Stimulated activated naive CD8-positive, alpha-beta T cell treated with anti-CD3 and anti-CD28 coated beads, Interleukin-15, amount 100 ng/mL, for 72 hours (primary cell): ENCODE measurements at regions not wholly inside any gene's neighbourhood (a gene's known extent, or its start where the extent isn't known, plus 50 kb on each side); places are given as distances from the start of the nearest gene placed in this dataset.

Experiments
- ATAC-seq: fragments of 150-1000 bp; cut with Tn5 transposase; 2 replicates; pipeline ENCODE4 v1.10.0; 2021; ENCODE audit warnings: mild to moderate bottlenecking, moderate library complexity
- DNase-seq, 2 donors: peaks; one replicate each; pipeline ENCODE4 v3.0.0; 2021 to 2022
- H3K27ac Mint-ChIP-seq, 2 donors: one replicate each; pipeline ENCODE4 v1.8.0; 2022; ENCODE audit warnings: mild to moderate bottlenecking in 2 of 2, mixed read lengths in 2 of 2, moderate library complexity in 2 of 2
- H3K27me3 Mint-ChIP-seq: one replicate; pipeline ENCODE4 v1.8.0; 2022; ENCODE audit warnings: mixed read lengths
- H3K4me1 Mint-ChIP-seq: one replicate; pipeline ENCODE4 v1.8.0; 2022; ENCODE audit warnings: mild to moderate bottlenecking, mixed read lengths
- H3K4me3 Mint-ChIP-seq, 2 donors: one replicate each; pipeline ENCODE4 v1.8.0; 2022; ENCODE audit warnings: mild to moderate bottlenecking in 2 of 2, mixed read lengths in 2 of 2, moderate library complexity in 1 of 2
- H3K9me3 Mint-ChIP-seq, 2 donors: one replicate each; pipeline ENCODE4 v1.8.0; 2022; ENCODE audit warnings: mixed read lengths in 2 of 2

- H3K4me3 Mint-ChIP-seq: no peak overlapping the region
- peaks cover 18% of the 10 kb centered on the region for H3K27me3 Mint-ChIP-seq
- no peaks in the 10 kb centered on the region for H3K9me3 Mint-ChIP-seq
- peaks cover 7% of the 10 kb centered on the region for H3K4me1 Mint-ChIP-seq
- DNase-seq (peak; percentile 45 to 48), ATAC-seq (peak; percentile 47)
- peak overlapping the region in 1 of 2 donors; percentile 5 for H3K27ac Mint-ChIP-seq
Observed at GRCh38 chr16:85245307-85246172, 133.3 kb upstream of the CIBAR2 start.

DNA sequence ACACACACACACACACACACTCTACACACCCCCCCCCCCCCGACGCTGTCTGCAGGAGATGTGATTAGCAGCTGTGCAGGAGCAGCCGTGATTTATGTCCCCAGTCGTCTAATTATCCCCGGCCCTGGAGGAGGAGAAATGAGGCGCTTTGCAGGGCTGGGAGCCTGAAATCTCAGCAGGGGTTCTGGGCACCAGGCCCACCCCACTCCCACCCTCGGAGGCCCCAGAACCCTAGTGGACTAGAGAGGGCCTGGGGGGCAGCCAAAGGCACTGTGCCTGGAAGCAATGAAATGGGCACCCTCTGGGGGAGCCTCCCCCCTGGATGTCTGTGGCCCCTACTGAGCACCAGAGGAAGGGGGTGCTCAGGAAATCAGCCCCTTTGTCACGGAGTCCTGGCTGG, 134.2 kb upstream of the CIBAR2 start:
- Mint-ChIP-seq H3K9me3 (no peaks in the 10 kb centered on the region), H3K27ac (no peak overlapping the region), H3K27me3 (peaks cover 18% of the 10 kb centered on the region), H3K4me1 (peaks cover 7% of the 10 kb centered on the region), H3K4me3 (no peak overlapping the region)
- DNase-seq: no peak
- no peak for ATAC-seq

DNA sequence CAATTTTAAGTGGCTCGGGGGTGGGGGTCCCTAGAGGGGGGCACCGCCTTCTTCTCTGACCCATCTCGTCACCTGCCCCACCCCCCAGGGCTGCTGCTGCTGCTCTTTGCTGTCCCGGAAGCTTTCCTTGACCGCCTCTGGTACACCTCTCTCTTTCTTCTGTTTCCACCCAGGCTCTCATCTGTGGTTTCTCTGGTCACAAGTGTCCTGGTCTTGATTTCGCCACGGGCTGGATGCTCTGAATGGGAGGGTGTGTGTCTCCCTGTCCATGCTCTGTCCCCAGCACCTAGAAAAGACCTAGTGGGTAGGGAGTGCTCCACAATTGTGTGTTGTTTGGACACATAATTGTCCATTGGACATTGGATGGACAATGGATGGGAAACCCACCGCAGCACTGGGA, 134.7 kb upstream of the CIBAR2 start:
- H3K4me3 Mint-ChIP-seq: no peak overlapping the region
- ATAC-seq: no peak
- DNase-seq: no peak
- H3K4me1 Mint-ChIP-seq: peaks cover 12% of the 10 kb centered on the region
- H3K27ac Mint-ChIP-seq: peak overlapping the region in 1 of 2 donors; percentile 60
- no peaks in the 10 kb centered on the region for H3K9me3 Mint-ChIP-seq
- peaks cover 18% of the 10 kb centered on the region for H3K27me3 Mint-ChIP-seq

DNA sequence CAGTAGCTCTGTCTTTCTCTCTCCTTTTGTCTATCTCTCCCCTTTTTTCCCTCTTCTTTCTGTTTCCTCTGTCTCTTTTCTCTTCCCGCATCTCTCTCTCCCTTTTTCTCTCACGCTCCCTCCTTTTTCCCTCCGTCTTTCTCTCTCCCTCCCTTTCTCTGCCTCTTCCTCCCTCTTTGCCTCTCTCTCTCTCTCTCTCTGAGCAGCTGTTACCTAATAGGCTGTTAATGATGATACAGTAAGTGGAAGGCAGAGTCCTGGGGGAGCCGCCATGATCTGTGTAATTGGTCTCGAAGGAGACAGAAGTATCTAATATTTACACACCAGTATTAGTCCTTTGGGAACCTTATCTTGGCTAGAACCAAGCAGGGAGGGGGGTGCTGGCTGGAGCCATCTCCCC, 136.1 kb upstream of the CIBAR2 start:
- H3K9me3 Mint-ChIP-seq: no peaks in the 10 kb centered on the region
- ATAC-seq: no peak

GRCh38 chr16:85248857-85249256, 136.6 kb upstream of the CIBAR2 start:
- H3K4me1 Mint-ChIP-seq: peaks cover 24% of the 10 kb centered on the region
- no peak overlapping the region for H3K27ac Mint-ChIP-seq
- H3K27me3 Mint-ChIP-seq: peaks cover 18% of the 10 kb centered on the region
- no peak overlapping the region for H3K4me3 Mint-ChIP-seq
- no peak for ATAC-seq
- H3K9me3 Mint-ChIP-seq: no peaks in the 10 kb centered on the region
- DNase-seq: no peak

More for the DNA sequence above, 136.1 kb upstream of the CIBAR2 start:
- no peak overlapping the region for H3K27ac Mint-ChIP-seq
- H3K4me3 Mint-ChIP-seq: no peak overlapping the region
- H3K27me3 Mint-ChIP-seq: peaks cover 18% of the 10 kb centered on the region
- no peak for DNase-seq
- H3K4me1 Mint-ChIP-seq: peaks cover 22% of the 10 kb centered on the region

GRCh38 chr16:85249418-85250146, 137.3 kb upstream of the CIBAR2 start:
- Mint-ChIP-seq H3K4me3 (no peak overlapping the region), H3K4me1 (peaks cover 24% of the 10 kb centered on the region), H3K27ac (no peak overlapping the region), H3K9me3 (no peaks in the 10 kb centered on the region), H3K27me3 (peaks cover 18% of the 10 kb centered on the region)
- ATAC-seq (no peak), DNase-seq (no peak)

DNA sequence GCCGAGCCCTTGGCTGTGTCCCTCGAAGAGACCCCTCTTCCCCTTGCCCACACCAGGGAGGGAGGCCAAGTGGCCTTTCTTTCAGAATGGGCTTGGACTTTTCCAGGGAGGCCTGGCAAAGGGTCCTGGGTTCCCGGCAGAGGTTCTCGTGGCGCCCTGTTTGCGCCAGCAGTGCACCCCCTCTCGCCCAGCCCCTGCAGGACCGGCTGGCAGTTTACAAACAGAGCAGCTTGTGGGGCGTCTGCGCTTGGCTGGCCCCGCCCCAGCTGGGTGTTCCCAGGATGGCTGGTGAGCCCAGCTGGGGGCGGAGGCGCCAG, 137.8 kb upstream of the CIBAR2 start:
- H3K27me3 Mint-ChIP-seq: peaks cover 18% of the 10 kb centered on the region
- H3K4me1 Mint-ChIP-seq: peaks cover 24% of the 10 kb centered on the region
- no peaks in the 10 kb centered on the region for H3K9me3 Mint-ChIP-seq
- no peak overlapping the region for H3K4me3 Mint-ChIP-seq
- no peak overlapping the region for H3K27ac Mint-ChIP-seq
- no peak for ATAC-seq
- DNase-seq: no peak

DNA sequence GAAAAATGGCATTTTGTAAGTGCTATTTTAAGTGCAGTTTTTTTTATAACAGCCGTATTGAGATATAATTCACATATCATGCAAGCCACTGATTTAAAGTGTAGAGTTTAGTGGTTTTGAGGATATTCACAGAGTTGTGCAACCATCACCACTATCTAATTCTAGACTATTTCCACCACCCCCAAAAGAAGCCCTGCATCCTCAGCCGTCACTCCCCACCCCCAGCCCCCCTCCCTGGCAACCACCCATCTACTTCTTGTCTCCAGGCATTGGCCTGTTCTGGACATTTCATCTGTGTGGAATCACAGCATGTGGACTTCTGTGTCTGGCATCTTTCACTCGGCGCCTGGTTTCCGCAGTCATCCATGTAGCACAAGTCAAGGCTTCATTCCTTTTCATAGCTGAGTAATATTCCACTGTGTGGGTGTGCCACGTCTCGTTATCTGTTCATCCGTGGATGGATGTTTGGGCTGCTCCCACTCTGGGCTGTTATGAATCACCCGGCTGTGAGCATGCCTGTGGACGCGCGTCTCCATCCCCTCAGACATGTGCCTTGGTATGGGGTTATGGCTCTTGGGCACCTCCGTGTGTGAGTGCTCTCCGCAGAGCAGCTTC, 138.4 kb upstream of the CIBAR2 start:
- Mint-ChIP-seq H3K4me1 (peaks cover 21% of the 10 kb centered on the region), H3K9me3 (no peaks in the 10 kb centered on the region), H3K27me3 (peaks cover 12% of the 10 kb centered on the region), H3K4me3 (no peak overlapping the region), H3K27ac (no peak overlapping the region)
- DNase-seq (no peak), ATAC-seq (no peak)

DNA sequence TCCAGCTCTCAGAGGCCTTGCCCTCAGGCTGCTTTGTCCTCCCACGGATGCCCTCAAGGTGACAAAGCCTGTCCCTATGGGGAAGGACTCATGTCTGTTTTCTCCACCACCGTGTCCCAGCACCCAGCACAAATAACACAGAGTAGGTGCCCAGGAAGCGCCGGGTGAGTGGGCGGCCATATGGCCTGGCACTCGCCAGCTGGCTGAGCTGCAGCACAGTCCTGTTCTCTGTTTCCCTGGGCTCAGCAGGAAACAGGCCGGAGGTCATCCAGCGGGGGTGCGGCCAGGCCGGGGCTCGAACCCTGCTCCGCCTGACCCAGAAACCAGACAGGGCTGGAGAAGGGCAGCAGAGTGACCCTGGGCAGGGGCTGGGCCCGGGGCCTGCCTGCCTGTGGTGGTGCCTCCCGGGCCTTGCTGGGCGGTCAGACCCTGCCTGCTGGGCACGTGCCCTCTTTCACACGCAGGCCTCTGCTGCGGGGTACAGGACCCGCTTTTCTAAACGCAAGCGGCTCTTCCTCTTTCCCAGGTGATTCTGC, 139.0 kb upstream of the CIBAR2 start:
- no peak for ATAC-seq
- H3K27ac Mint-ChIP-seq: no peak overlapping the region

GRCh38 chr16:85252014-85252413, 139.7 kb upstream of the CIBAR2 start:
- no peaks in the 10 kb centered on the region for H3K9me3 Mint-ChIP-seq
- DNase-seq: no peak
- H3K4me1 Mint-ChIP-seq: peaks cover 18% of the 10 kb centered on the region
- H3K27me3 Mint-ChIP-seq: peaks cover 6% of the 10 kb centered on the region
- H3K27ac Mint-ChIP-seq: no peak overlapping the region
- ATAC-seq: no peak
- no peak overlapping the region for H3K4me3 Mint-ChIP-seq

More for the DNA sequence above, 139.0 kb upstream of the CIBAR2 start:
- Mint-ChIP-seq H3K4me1 (peaks cover 18% of the 10 kb centered on the region), H3K27me3 (peaks cover 9% of the 10 kb centered on the region), H3K4me3 (no peak overlapping the region), H3K9me3 (no peaks in the 10 kb centered on the region)
- no peak for DNase-seq

GRCh38 chr16:85252461-85252860, 140.2 kb upstream of the CIBAR2 start:
- peak overlapping the region in 1 of 2 donors; percentile 24 for H3K4me3 Mint-ChIP-seq
- peaks cover 18% of the 10 kb centered on the region for H3K4me1 Mint-ChIP-seq
- H3K9me3 Mint-ChIP-seq: no peaks in the 10 kb centered on the region
- DNase-seq (peak; percentile 26 to 49), ATAC-seq (peak; percentile 66)
- H3K27me3 Mint-ChIP-seq: peaks cover 6% of the 10 kb centered on the region
- H3K27ac Mint-ChIP-seq: no peak overlapping the region

- peaks cover 18% of the 10 kb centered on the region for H3K4me1 Mint-ChIP-seq
- no peaks in the 10 kb centered on the region for H3K9me3 Mint-ChIP-seq
- ATAC-seq (peak; percentile 84), DNase-seq (peak; percentile 61 to 71)
- H3K27ac Mint-ChIP-seq: no peak overlapping the region
- peaks cover 13% of the 10 kb centered on the region for H3K27me3 Mint-ChIP-seq
- H3K4me3 Mint-ChIP-seq: no peak overlapping the region
Observed at GRCh38 chr16:85253084-85253941, 141.0 kb upstream of the CIBAR2 start.

DNA sequence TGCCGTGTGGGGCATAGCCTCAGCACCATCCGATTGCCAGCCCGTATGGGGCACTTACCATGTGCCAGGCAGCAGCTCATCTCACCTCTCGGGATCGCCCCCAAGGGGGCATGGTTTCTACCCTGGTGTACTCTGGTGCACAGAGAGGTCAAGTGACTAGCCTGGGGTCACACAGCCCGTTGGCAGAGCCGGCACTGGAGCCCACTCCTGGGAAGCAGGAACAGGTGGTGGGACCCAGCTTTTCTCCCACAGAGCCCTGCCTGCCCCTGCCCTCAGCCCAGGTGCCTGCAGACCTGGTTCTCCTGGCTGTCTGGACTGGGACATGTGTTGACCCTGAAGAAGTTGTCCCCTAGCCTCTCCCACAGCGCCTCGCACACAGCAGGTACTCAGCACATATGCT, 141.8 kb upstream of the CIBAR2 start:
- DNase-seq: no peak
- no peak overlapping the region for H3K4me3 Mint-ChIP-seq
- peaks cover 18% of the 10 kb centered on the region for H3K4me1 Mint-ChIP-seq
- H3K9me3 Mint-ChIP-seq: no peaks in the 10 kb centered on the region
- H3K27me3 Mint-ChIP-seq: peaks cover 21% of the 10 kb centered on the region
- H3K27ac Mint-ChIP-seq: no peak overlapping the region
- ATAC-seq: no peak

GRCh38 chr16:85254921-85255320, 142.6 kb upstream of the CIBAR2 start:
- no peak overlapping the region for H3K4me3 Mint-ChIP-seq
- peaks cover 18% of the 10 kb centered on the region for H3K4me1 Mint-ChIP-seq
- ATAC-seq: no peak
- DNase-seq: no peak
- no peaks in the 10 kb centered on the region for H3K9me3 Mint-ChIP-seq
- no peak overlapping the region for H3K27ac Mint-ChIP-seq
- H3K27me3 Mint-ChIP-seq: peaks cover 29% of the 10 kb centered on the region

GRCh38 chr16:85255777-85256176, 143.5 kb upstream of the CIBAR2 start:
- no peaks in the 10 kb centered on the region for H3K9me3 Mint-ChIP-seq
- DNase-seq (no peak), ATAC-seq (no peak)
- H3K27ac Mint-ChIP-seq: no peak overlapping the region
- peaks cover 31% of the 10 kb centered on the region for H3K27me3 Mint-ChIP-seq
- no peak overlapping the region for H3K4me3 Mint-ChIP-seq
- H3K4me1 Mint-ChIP-seq: peaks cover 18% of the 10 kb centered on the region
